Breast epithelium (tissue), 3 donors: ENCODE measurements at regions not wholly inside any gene's neighbourhood (a gene's known extent, or its start where the extent isn't known, plus 50 kb on each side); places are given as distances from the start of the nearest gene placed in this dataset.

ENCODE experiments used
- POLR2A ChIP-seq: fragments of 450-650 bp; IDR thresholded peaks from one replicate; pipeline ENCODE4 v1.6.1; 2016; ENCODE audit warnings: antibody characterized with exemption, mild to moderate bottlenecking, moderate library complexity
- TF ChIP-seq, protein P1 (sequence below), 3 donors: fragments of 450-650 bp; IDR thresholded peaks; one replicate each; pipeline ENCODE4 v1.5.1; 2016 to 2017; ENCODE audit warnings: antibody characterized with exemption in 3 of 3, mild to moderate bottlenecking in 3 of 3, moderate library complexity in 3 of 3

DNA sequence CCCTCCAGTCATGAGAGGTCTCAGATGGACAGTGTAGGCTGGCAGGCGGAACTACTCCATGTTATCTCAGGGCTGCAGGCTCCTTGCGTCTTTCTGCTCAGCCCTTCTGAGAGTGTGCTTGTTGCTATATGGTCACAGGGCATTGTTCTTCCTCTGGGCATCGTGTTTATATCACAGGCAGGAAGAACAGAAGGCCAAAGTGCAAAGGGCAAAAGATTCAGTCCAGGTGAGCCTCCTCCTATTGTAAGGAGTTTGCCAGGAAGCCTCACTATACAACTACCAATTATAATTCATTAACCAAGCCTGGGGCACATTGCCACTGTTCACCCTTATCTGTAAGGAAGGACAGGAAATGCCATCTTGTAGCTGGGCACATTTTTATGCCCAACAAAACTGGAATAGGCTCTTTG, 195.5 kb upstream of the KITLG start:
- no peak for TF ChIP-seq POLR2A
- TF ChIP-seq, protein P1, sequence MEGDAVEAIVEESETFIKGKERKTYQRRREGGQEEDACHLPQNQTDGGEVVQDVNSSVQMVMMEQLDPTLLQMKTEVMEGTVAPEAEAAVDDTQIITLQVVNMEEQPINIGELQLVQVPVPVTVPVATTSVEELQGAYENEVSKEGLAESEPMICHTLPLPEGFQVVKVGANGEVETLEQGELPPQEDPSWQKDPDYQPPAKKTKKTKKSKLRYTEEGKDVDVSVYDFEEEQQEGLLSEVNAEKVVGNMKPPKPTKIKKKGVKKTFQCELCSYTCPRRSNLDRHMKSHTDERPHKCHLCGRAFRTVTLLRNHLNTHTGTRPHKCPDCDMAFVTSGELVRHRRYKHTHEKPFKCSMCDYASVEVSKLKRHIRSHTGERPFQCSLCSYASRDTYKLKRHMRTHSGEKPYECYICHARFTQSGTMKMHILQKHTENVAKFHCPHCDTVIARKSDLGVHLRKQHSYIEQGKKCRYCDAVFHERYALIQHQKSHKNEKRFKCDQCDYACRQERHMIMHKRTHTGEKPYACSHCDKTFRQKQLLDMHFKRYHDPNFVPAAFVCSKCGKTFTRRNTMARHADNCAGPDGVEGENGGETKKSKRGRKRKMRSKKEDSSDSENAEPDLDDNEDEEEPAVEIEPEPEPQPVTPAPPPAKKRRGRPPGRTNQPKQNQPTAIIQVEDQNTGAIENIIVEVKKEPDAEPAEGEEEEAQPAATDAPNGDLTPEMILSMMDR (IDR thresholded peaks at IDR 0.05), result no peak
